Endothelial cell of umbilical vein (primary cell): ENCODE measurements at regions not wholly inside any gene's neighbourhood (a gene's known extent, or its start where the extent isn't known, plus 50 kb on each side); places are given as distances from the start of the nearest gene placed in this dataset.

Source experiments
- EZH2 ChIP-seq: IDR thresholded peaks from 2 replicates; pipeline ENCODE4 v1.6.1; 2012; ENCODE audit warnings: borderline replicate concordance, low read depth, mild to moderate bottlenecking, moderate library complexity, low read length, inconsistent platforms; ENCODE audit not compliant: severe bottlenecking
- FOS ChIP-seq: IDR thresholded peaks from 2 replicates; pipeline ENCODE4 v1.6.1; 2011; ENCODE audit warnings: mild to moderate bottlenecking, low read length, moderate library complexity, borderline replicate concordance; ENCODE audit not compliant: insufficient read depth
- GATA2 ChIP-seq: IDR thresholded peaks from 2 replicates; pipeline ENCODE4 v1.7.0; 2011; ENCODE audit warnings: low read depth, mild to moderate bottlenecking, moderate library complexity, mixed read lengths, low read length; ENCODE audit not compliant: insufficient read length, insufficient read depth
- MYC ChIP-seq: IDR thresholded peaks from one replicate; pipeline ENCODE4 v1.6.1; 2011; ENCODE audit warnings: mild to moderate bottlenecking, low read depth, low read length
- POLR2A ChIP-seq: IDR thresholded peaks from 2 replicates; pipeline ENCODE4 v1.6.1; 2012; ENCODE audit warnings: low read depth, mild to moderate bottlenecking, control low read depth, low read length
- TF ChIP-seq, protein P1 (sequence below), 2 donors: IDR thresholded peaks; 1 replicate in 1 of 2; 2 replicates in 1 of 2; pipeline ENCODE4 v1.5.1; 2011; ENCODE audit warnings: low read length in 2 of 2, mild to moderate bottlenecking in 2 of 2, moderate library complexity in 2 of 2, control low read depth in 1 of 2, inconsistent platforms in 1 of 2, low read depth in 1 of 2; ENCODE audit not compliant: insufficient read depth in 1 of 2; ENCODE audit errors: extremely low read depth in 1 of 2

DNA sequence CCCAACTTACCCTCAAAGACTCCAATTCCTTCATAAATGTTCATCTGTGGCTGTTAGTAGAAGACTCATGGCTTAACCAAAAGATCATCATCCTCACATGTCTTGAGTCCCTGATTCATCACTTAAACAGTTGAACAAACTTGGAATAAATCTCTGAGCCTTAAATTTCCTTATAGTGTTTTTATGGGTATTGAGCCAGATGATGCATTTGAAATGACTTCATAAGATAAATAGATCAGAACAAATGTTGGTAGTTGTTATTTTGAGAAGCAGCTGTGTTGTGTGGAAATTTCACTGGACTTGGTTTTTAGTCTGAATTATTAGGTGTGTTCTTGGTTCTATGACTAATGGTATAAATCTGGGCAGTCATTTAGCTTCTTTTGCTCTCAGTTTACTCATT is 236.2 kb downstream of the NNT start:
- no peak for TF ChIP-seq FOS
- no peak for TF ChIP-seq POLR2A
- no peak for TF ChIP-seq EZH2
- TF ChIP-seq, protein P1, sequence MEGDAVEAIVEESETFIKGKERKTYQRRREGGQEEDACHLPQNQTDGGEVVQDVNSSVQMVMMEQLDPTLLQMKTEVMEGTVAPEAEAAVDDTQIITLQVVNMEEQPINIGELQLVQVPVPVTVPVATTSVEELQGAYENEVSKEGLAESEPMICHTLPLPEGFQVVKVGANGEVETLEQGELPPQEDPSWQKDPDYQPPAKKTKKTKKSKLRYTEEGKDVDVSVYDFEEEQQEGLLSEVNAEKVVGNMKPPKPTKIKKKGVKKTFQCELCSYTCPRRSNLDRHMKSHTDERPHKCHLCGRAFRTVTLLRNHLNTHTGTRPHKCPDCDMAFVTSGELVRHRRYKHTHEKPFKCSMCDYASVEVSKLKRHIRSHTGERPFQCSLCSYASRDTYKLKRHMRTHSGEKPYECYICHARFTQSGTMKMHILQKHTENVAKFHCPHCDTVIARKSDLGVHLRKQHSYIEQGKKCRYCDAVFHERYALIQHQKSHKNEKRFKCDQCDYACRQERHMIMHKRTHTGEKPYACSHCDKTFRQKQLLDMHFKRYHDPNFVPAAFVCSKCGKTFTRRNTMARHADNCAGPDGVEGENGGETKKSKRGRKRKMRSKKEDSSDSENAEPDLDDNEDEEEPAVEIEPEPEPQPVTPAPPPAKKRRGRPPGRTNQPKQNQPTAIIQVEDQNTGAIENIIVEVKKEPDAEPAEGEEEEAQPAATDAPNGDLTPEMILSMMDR (IDR thresholded peaks at IDR 0.05; ENCODE audit: extremely low read depth in 1 of 2, insufficient read depth in 1 of 2, low read depth in 1 of 2, low read length in 2 of 2) = no peak
- no peak for TF ChIP-seq GATA2
- no peak for TF ChIP-seq MYC
